SK-N-SH treated with all-trans-retinoic acid at 6 μM for 48 hours (cell line): ENCODE measurements at regions not wholly inside any gene's neighbourhood (a gene's known extent, or its start where the extent isn't known, plus 50 kb on each side); places are given as distances from the start of the nearest gene placed in this dataset.

Experiments used
- ATAC-seq: fragments of 200-7000 bp; cut with Tn5 transposase; 3 replicates; pipeline ENCODE4 v1.9.1; 2020; ENCODE audit warnings: mild to moderate bottlenecking, moderate library complexity
- ARNTL ChIP-seq: fragments of 450-650 bp; formaldehyde crosslinking; IDR thresholded peaks from 2 replicates; pipeline ENCODE4 v1.5.0; 2020; ENCODE audit warnings: low read depth, mild to moderate bottlenecking, moderate library complexity, borderline replicate concordance
- BACH2 ChIP-seq: fragments of 250-450 bp; sonication (Bioruptor Pico); IDR thresholded peaks from 2 replicates; pipeline ENCODE4 v1.9.0; 2021; ENCODE audit warnings: mild to moderate bottlenecking, borderline replicate concordance
- CREB5 ChIP-seq: fragments of 250-450 bp; sonication (Bioruptor Pico); IDR thresholded peaks from 2 replicates; pipeline ENCODE4 v1.5.1; 2020; ENCODE audit warnings: low read depth, mild to moderate bottlenecking, moderate library complexity
- ESRRG ChIP-seq: fragments of 250-450 bp; sonication (Bioruptor Pico); IDR thresholded peaks from 2 replicates; pipeline ENCODE4 v1.6.1; 2021; ENCODE audit warnings: mild to moderate bottlenecking
- GLIS3 ChIP-seq: fragments of 250-450 bp; sonication (Bioruptor Pico); IDR thresholded peaks from 2 replicates; pipeline ENCODE4 v1.5.0; 2020; ENCODE audit warnings: mild to moderate bottlenecking, moderate library complexity
- ISL1 ChIP-seq: fragments of 250-450 bp; sonication (Bioruptor Pico); IDR thresholded peaks from 2 replicates; pipeline ENCODE4 v2.1.2; 2022; ENCODE audit warnings: mild to moderate bottlenecking, moderate library complexity
- OSR1 ChIP-seq: fragments of 250-450 bp; sonication (Bioruptor Pico); IDR thresholded peaks from 2 replicates; pipeline ENCODE4 v1.8.0; 2022; ENCODE audit warnings: moderate library complexity, mild to moderate bottlenecking, inconsistent platforms
- PPARA ChIP-seq: fragments of 250-450 bp; sonication (Bioruptor Pico); IDR thresholded peaks from 2 replicates; pipeline ENCODE4 v1.5.0; 2020; ENCODE audit warnings: mild to moderate bottlenecking, borderline replicate concordance
- RARB ChIP-seq: fragments of 250-450 bp; sonication (Bioruptor Pico); IDR thresholded peaks from 2 replicates; pipeline ENCODE4 v1.8.0; 2021; ENCODE audit warnings: mild to moderate bottlenecking, moderate library complexity
- SNAI2 ChIP-seq: fragments of 250-450 bp; sonication (Bioruptor Pico); IDR thresholded peaks from 2 replicates; pipeline ENCODE4 v1.5.0; 2020; ENCODE audit warnings: mild to moderate bottlenecking, moderate library complexity
- TCF4 ChIP-seq: fragments of 250-450 bp; sonication (Bioruptor Pico); IDR thresholded peaks from 2 replicates; pipeline ENCODE4 v1.8.0; 2021; ENCODE audit warnings: mild to moderate bottlenecking, moderate library complexity, borderline replicate concordance
- TOX ChIP-seq: fragments of 250-450 bp; sonication (Bioruptor Pico); IDR thresholded peaks from 2 replicates; pipeline ENCODE4 v1.8.0; 2021; ENCODE audit warnings: mild to moderate bottlenecking, moderate library complexity, borderline replicate concordance
- ZC3H10 ChIP-seq: fragments of 250-450 bp; sonication (Bioruptor Pico); IDR thresholded peaks from 2 replicates; pipeline ENCODE4 v1.5.1; 2021; ENCODE audit warnings: mild to moderate bottlenecking, moderate library complexity
- ZFP3 ChIP-seq: fragments of 250-450 bp; sonication (Bioruptor Pico); IDR thresholded peaks from 2 replicates; pipeline ENCODE4 v1.5.0; 2020; ENCODE audit warnings: mild to moderate bottlenecking, moderate library complexity
- ZFP30 ChIP-seq: fragments of 450-650 bp; formaldehyde crosslinking; IDR thresholded peaks from 2 replicates; pipeline ENCODE4 v1.5.0; 2022; ENCODE audit warnings: mild to moderate bottlenecking, moderate library complexity
- ZNF565 ChIP-seq: fragments of 450-650 bp; formaldehyde crosslinking; conservative IDR thresholded peaks from 2 replicates; pipeline ENCODE4 v1.5.0; 2020; ENCODE audit warnings: low read depth, mild to moderate bottlenecking, moderate library complexity
- ZNF70 ChIP-seq: fragments of 450-650 bp; formaldehyde crosslinking; IDR thresholded peaks from 2 replicates; pipeline ENCODE4 v1.5.0; 2020; ENCODE audit warnings: mild to moderate bottlenecking, moderate library complexity
- ZNF8 ChIP-seq: fragments of 450-650 bp; formaldehyde crosslinking; IDR thresholded peaks from 2 replicates; pipeline ENCODE4 v1.5.0; 2020; ENCODE audit warnings: mild to moderate bottlenecking, moderate library complexity
- TF ChIP-seq, protein P1 (sequence below): fragments of 250-450 bp; sonication (Bioruptor Pico); IDR thresholded peaks from 2 replicates; pipeline ENCODE4 v1.8.0; 2020; ENCODE audit warnings: mild to moderate bottlenecking, moderate library complexity, borderline replicate concordance
- TF ChIP-seq, protein P2 (sequence below): fragments of 250-450 bp; sonication (Bioruptor Pico); IDR thresholded peaks from 2 replicates; pipeline ENCODE4 v1.5.1; 2021; ENCODE audit warnings: mild to moderate bottlenecking, moderate library complexity
- TF ChIP-seq, protein P3 (sequence below): fragments of 250-450 bp; sonication (Bioruptor Pico); IDR thresholded peaks from 2 replicates; pipeline ENCODE4 v1.8.0; 2021; ENCODE audit warnings: low read depth, mild to moderate bottlenecking, moderate library complexity, borderline replicate concordance
- TF ChIP-seq, protein P4 (sequence below): fragments of 250-450 bp; sonication (Bioruptor Pico); IDR thresholded peaks from 2 replicates; pipeline ENCODE4 v1.5.0; 2020; ENCODE audit warnings: mild to moderate bottlenecking, moderate library complexity

- no peak for ATAC-seq
- TF ChIP-seq ZC3H10 (CRISPR knock-in tag) = no peak
- no peak for TF ChIP-seq ZNF8
- no peak for TF ChIP-seq PPARA (CRISPR knock-in tag)
- no peak for TF ChIP-seq RARB
- no peak for TF ChIP-seq OSR1 (CRISPR knock-in tag)
- TF ChIP-seq SNAI2 = no peak
- TF ChIP-seq TCF4 (CRISPR knock-in tag) = no peak
- TF ChIP-seq, protein P1, sequence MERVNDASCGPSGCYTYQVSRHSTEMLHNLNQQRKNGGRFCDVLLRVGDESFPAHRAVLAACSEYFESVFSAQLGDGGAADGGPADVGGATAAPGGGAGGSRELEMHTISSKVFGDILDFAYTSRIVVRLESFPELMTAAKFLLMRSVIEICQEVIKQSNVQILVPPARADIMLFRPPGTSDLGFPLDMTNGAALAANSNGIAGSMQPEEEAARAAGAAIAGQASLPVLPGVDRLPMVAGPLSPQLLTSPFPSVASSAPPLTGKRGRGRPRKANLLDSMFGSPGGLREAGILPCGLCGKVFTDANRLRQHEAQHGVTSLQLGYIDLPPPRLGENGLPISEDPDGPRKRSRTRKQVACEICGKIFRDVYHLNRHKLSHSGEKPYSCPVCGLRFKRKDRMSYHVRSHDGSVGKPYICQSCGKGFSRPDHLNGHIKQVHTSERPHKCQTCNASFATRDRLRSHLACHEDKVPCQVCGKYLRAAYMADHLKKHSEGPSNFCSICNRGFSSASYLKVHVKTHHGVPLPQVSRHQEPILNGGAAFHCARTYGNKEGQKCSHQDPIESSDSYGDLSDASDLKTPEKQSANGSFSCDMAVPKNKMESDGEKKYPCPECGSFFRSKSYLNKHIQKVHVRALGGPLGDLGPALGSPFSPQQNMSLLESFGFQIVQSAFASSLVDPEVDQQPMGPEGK (CRISPR knock-in tag) = no peak
- no peak for TF ChIP-seq CREB5 (CRISPR knock-in tag)
- no peak for TF ChIP-seq ZNF70 (CRISPR knock-in tag)
- TF ChIP-seq ZFP3 (CRISPR knock-in tag) = no peak
- TF ChIP-seq BACH2 (CRISPR knock-in tag) = no peak
- TF ChIP-seq, protein P2, sequence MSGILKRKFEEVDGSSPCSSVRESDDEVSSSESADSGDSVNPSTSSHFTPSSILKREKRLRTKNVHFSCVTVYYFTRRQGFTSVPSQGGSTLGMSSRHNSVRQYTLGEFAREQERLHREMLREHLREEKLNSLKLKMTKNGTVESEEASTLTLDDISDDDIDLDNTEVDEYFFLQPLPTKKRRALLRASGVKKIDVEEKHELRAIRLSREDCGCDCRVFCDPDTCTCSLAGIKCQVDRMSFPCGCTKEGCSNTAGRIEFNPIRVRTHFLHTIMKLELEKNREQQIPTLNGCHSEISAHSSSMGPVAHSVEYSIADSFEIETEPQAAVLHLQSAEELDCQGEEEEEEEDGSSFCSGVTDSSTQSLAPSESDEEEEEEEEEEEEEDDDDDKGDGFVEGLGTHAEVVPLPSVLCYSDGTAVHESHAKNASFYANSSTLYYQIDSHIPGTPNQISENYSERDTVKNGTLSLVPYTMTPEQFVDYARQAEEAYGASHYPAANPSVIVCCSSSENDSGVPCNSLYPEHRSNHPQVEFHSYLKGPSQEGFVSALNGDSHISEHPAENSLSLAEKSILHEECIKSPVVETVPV (CRISPR knock-in tag) = no peak
- no peak for TF ChIP-seq GLIS3 (CRISPR knock-in tag)
- TF ChIP-seq ISL1 (CRISPR knock-in tag) = no peak
- TF ChIP-seq, protein P3, sequence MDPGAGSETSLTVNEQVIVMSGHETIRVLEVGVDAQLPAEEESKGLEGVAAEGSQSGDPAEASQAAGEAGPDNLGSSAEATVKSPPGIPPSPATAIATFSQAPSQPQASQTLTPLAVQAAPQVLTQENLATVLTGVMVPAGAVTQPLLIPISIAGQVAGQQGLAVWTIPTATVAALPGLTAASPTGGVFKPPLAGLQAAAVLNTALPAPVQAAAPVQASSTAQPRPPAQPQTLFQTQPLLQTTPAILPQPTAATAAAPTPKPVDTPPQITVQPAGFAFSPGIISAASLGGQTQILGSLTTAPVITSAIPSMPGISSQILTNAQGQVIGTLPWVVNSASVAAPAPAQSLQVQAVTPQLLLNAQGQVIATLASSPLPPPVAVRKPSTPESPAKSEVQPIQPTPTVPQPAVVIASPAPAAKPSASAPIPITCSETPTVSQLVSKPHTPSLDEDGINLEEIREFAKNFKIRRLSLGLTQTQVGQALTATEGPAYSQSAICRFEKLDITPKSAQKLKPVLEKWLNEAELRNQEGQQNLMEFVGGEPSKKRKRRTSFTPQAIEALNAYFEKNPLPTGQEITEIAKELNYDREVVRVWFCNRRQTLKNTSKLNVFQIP = no peak
- TF ChIP-seq ESRRG (CRISPR knock-in tag) = no peak
- TF ChIP-seq TOX (CRISPR knock-in tag) = no peak
- no peak for TF ChIP-seq ARNTL (CRISPR knock-in tag)
- no peak for TF ChIP-seq ZNF565
These were observed 472.9 kb upstream of the GRID2 start for GRCh38 chr4:91830681-91831395.

DNA sequence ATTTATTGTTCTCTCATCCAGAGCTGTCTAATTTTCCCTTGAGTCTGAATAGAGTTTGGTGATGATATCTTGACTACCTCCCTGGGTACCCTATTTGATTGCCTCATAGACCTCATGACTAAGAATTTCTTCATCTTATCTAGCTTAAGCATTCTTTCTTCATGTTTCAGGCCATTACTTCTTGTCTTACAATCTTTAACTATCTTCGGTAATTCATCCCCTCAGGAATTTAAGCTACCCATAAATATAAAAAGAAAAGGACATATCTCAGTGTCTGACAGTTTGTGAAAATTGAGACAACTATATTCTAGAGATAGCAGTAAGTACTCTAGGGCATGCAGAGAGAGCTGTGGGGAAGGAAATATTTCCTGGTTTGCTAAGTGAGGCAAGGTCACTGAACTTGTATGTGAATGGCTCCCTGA is 466.1 kb upstream of the GRID2 start:
- peak; percentile 68 for ATAC-seq
- TF ChIP-seq ZFP3 (CRISPR knock-in tag) (0 out of 2 replicates have a peak, but pooled peaks have one; percentile 44), BACH2 (CRISPR knock-in tag) (no peak), ARNTL (CRISPR knock-in tag) (no peak), ESRRG (CRISPR knock-in tag) (no peak), TOX (CRISPR knock-in tag) (peak; percentile 23; the same call in 1 of the 2 replicates), PPARA (CRISPR knock-in tag) (no peak), ZNF565 (no peak), ZFP30 (CRISPR knock-in tag) (no peak), TCF4 (CRISPR knock-in tag) (0 out of 2 replicates have a peak, but pooled peaks have one; percentile 16), OSR1 (CRISPR knock-in tag) (no peak), ZNF70 (CRISPR knock-in tag) (no peak), ISL1 (CRISPR knock-in tag) (peak; percentile 97), GLIS3 (CRISPR knock-in tag) (no peak)
- TF ChIP-seq, protein P2 (CRISPR knock-in tag) = no peak
- TF ChIP-seq, protein P1 (CRISPR knock-in tag) = peak; percentile 89
- TF ChIP-seq, protein P4, sequence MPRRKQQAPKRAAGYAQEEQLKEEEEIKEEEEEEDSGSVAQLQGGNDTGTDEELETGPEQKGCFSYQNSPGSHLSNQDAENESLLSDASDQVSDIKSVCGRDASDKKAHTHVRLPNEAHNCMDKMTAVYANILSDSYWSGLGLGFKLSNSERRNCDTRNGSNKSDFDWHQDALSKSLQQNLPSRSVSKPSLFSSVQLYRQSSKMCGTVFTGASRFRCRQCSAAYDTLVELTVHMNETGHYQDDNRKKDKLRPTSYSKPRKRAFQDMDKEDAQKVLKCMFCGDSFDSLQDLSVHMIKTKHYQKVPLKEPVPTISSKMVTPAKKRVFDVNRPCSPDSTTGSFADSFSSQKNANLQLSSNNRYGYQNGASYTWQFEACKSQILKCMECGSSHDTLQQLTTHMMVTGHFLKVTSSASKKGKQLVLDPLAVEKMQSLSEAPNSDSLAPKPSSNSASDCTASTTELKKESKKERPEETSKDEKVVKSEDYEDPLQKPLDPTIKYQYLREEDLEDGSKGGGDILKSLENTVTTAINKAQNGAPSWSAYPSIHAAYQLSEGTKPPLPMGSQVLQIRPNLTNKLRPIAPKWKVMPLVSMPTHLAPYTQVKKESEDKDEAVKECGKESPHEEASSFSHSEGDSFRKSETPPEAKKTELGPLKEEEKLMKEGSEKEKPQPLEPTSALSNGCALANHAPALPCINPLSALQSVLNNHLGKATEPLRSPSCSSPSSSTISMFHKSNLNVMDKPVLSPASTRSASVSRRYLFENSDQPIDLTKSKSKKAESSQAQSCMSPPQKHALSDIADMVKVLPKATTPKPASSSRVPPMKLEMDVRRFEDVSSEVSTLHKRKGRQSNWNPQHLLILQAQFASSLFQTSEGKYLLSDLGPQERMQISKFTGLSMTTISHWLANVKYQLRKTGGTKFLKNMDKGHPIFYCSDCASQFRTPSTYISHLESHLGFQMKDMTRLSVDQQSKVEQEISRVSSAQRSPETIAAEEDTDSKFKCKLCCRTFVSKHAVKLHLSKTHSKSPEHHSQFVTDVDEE (CRISPR knock-in tag) = no peak
- TF ChIP-seq, protein P3 = no peak
